Loucy (cell line): ENCODE measurements at regions not wholly inside any gene's neighbourhood (a gene's known extent, or its start where the extent isn't known, plus 50 kb on each side); places are given as distances from the start of the nearest gene placed in this dataset.

Experiments
- H2AFZ ChIP-seq: fragments of 200-600 bp; sonication (generic); 2 replicates; pipeline ENCODE4 v1.6.0; 2016; ENCODE audit warnings: antibody characterized with exemption, mild to moderate bottlenecking, low read length, moderate library complexity
- H3F3A ChIP-seq: fragments of 200-600 bp; 2 replicates; pipeline ENCODE4 v1.6.0; 2016; ENCODE audit warnings: antibody characterized with exemption, low read depth, mild to moderate bottlenecking
- H3K27me3 ChIP-seq: fragments of 200-600 bp; sonication (generic); 2 replicates; pipeline ENCODE4 v1.6.1; 2014; ENCODE audit warnings: low read length, mild to moderate bottlenecking; ENCODE audit not compliant: insufficient read depth, poor library complexity, severe bottlenecking
- H3K36me3 ChIP-seq: fragments of 200-600 bp; sonication (generic); 2 replicates; pipeline ENCODE4 v1.6.1; 2016; ENCODE audit warnings: low read length; ENCODE audit not compliant: insufficient read depth
- H3K4me1 ChIP-seq: fragments of 200-600 bp; sonication (generic); 2 replicates; pipeline ENCODE4 v1.5.1; 2014; ENCODE audit warnings: low read length, mild to moderate bottlenecking; ENCODE audit not compliant: insufficient read depth, poor library complexity, severe bottlenecking
- H3K4me2 ChIP-seq: fragments of 200-600 bp; sonication (generic); 2 replicates; pipeline ENCODE4 v1.6.0; 2014; ENCODE audit warnings: antibody characterized with exemption, low read length, low read depth, mild to moderate bottlenecking; ENCODE audit not compliant: poor library complexity, severe bottlenecking
- H3K4me3 ChIP-seq: fragments of 200-600 bp; sonication (generic); 2 replicates; pipeline ENCODE4 v1.5.1; 2014; ENCODE audit warnings: low read length, mild to moderate bottlenecking, mixed read lengths; ENCODE audit not compliant: poor library complexity, severe bottlenecking
- H3K79me2 ChIP-seq: fragments of 200-600 bp; sonication (generic); 2 replicates; pipeline ENCODE4 v1.6.1; 2014; ENCODE audit warnings: low read length; ENCODE audit not compliant: insufficient read depth
- H3K9ac ChIP-seq: fragments of 200-600 bp; sonication (generic); 2 replicates; pipeline ENCODE4 v1.6.0; 2014; ENCODE audit warnings: mild to moderate bottlenecking, low read depth, low read length, moderate library complexity; ENCODE audit not compliant: poor library complexity, severe bottlenecking
- H3K9me2 ChIP-seq: fragments of 200-600 bp; sonication (generic); replicated peaks from 2 replicates; pipeline ENCODE4 v1.6.1; 2016; ENCODE audit warnings: low read depth, low read length, mixed read lengths
- H3K9me3 ChIP-seq: fragments of 200-600 bp; sonication (generic); 2 replicates; pipeline ENCODE4 v1.6.1; 2014; ENCODE audit warnings: mild to moderate bottlenecking, antibody characterized with exemption, low read length, low read depth; ENCODE audit not compliant: insufficient read depth
- H4K20me1 ChIP-seq: fragments of 200-600 bp; sonication (generic); 2 replicates; pipeline ENCODE4 v1.6.0; 2014; ENCODE audit warnings: antibody characterized with exemption, low read length, mild to moderate bottlenecking; ENCODE audit not compliant: insufficient read depth, poor library complexity, severe bottlenecking
- EZH2phosphoT487 ChIP-seq: fragments of 200-600 bp; IDR thresholded peaks from 2 replicates; pipeline ENCODE4 v1.6.1; 2018; ENCODE audit warnings: antibody characterized with exemption, mild to moderate bottlenecking, moderate library complexity, borderline replicate concordance
- TF ChIP-seq, protein P1 (sequence below): fragments of 200-600 bp; sonication (generic); conservative IDR thresholded peaks from 2 replicates; pipeline ENCODE4 v1.5.1; 2014; ENCODE audit warnings: mild to moderate bottlenecking, antibody characterized with exemption, low read length

DNA sequence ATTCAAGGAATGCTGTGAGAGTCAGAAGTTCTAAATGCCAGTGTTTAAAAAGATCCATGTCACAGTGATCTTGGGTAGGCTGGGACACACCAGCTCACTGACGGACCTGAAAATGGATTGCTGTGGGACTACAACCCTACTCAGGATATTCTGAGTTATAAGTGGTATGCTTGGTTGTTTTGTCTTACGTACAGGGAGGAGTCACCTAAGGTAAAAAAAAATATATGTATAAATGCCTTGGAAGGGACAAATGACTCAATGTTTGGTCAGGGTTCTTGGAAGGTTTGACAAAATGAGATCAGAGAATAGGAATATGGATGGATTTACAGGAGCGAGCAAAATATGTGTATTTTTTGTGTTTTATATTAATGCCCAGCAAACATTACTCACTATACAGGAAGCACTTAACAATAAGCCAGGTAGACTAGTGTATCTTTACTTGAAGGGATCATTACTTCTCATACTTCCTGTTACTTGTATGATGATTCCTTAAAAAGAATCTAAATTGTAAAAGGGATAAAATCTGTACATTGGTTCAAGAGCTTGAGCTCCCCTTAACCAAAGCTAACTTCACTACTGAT, 767.3 kb downstream of the GBE1 start:
- Histone ChIP-seq H3K4me2 (no peak overlapping the region), H3K4me3 (no peak overlapping the region), H3K9me2 (no peaks in the 10 kb centered on the region), H3K9ac (no peak overlapping the region), H2AFZ (no peak overlapping the region), H3F3A (no peaks in the 10 kb centered on the region), H3K27me3 (no peaks in the 10 kb centered on the region), H4K20me1 (no peaks in the 10 kb centered on the region), H3K9me3 (no peaks in the 10 kb centered on the region), H3K4me1 (no peaks in the 10 kb centered on the region), H3K79me2 (no peaks in the 10 kb centered on the region), H3K36me3 (no peaks in the 10 kb centered on the region)
- TF ChIP-seq, protein P1, sequence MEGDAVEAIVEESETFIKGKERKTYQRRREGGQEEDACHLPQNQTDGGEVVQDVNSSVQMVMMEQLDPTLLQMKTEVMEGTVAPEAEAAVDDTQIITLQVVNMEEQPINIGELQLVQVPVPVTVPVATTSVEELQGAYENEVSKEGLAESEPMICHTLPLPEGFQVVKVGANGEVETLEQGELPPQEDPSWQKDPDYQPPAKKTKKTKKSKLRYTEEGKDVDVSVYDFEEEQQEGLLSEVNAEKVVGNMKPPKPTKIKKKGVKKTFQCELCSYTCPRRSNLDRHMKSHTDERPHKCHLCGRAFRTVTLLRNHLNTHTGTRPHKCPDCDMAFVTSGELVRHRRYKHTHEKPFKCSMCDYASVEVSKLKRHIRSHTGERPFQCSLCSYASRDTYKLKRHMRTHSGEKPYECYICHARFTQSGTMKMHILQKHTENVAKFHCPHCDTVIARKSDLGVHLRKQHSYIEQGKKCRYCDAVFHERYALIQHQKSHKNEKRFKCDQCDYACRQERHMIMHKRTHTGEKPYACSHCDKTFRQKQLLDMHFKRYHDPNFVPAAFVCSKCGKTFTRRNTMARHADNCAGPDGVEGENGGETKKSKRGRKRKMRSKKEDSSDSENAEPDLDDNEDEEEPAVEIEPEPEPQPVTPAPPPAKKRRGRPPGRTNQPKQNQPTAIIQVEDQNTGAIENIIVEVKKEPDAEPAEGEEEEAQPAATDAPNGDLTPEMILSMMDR, result no peak
- TF ChIP-seq EZH2phosphoT487, result no peak

DNA sequence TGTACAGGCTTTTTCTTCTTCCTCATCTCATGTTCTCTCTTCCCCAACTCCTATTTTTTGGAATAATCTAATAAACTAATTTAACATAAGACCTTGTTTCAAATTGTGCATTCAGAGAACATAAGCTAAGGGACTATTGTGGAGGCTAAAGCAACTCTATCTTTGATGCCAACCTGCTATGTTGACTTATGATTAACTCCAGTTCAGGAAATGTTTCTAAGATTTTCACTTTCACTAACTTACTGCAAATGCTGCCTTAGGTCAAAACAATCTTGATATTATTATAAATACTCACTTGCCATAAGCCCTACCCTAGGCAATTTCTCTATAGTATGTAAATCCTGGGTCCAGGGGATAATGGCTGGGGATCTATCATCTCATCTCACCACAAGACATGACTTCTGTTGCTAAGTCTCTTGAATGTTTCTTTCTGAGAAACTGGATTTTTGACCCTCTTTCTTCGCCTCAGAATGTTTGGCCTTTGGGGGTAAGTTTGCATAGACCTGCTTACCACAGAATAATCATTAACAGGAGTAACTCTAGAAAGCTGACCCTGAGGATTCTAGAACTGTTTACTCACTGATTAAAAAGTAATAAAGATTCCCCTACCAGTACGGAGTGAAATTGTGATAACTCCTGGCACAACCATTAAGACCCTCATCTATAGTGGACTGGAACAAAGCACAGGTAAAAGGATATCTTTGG, 768.1 kb downstream of the GBE1 start:
- no peaks in the 10 kb centered on the region for H3K4me1 ChIP-seq
- H4K20me1 ChIP-seq, result no peaks in the 10 kb centered on the region
- H3K36me3 ChIP-seq, result no peaks in the 10 kb centered on the region
- H3K4me2 ChIP-seq, result no peak overlapping the region
- no peaks in the 10 kb centered on the region for H3K79me2 ChIP-seq
- H2AFZ ChIP-seq, result no peak overlapping the region
- no peaks in the 10 kb centered on the region for H3K9me3 ChIP-seq
- H3K4me3 ChIP-seq, result no peak overlapping the region
- TF ChIP-seq, protein P1, result no peak
- TF ChIP-seq EZH2phosphoT487, result no peak
- no peaks in the 10 kb centered on the region for H3K9me2 ChIP-seq
- H3F3A ChIP-seq, result no peaks in the 10 kb centered on the region
- no peaks in the 10 kb centered on the region for H3K27me3 ChIP-seq
- H3K9ac ChIP-seq, result no peak overlapping the region

DNA sequence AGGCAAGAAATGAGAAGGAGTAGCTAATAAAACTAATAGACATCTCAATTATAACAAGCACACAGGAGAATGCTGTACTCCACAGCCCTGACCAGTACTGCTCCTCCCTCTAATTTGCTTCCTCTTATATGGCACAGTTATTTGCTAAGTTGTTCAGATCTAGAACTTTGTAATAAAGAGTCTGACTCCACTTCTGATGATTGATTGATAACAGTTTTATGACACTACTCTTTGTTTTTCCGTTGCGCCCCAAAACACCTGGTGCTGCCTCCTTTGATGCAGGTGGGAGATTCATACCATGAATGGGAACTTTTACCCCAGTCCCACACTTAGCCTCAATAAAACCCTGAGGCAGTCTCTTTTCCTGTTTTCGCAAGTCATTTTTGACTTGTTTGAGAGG, 777.7 kb downstream of the GBE1 start:
- Histone ChIP-seq H2AFZ (no peak overlapping the region), H3F3A (no peaks in the 10 kb centered on the region), H3K27me3 (no peaks in the 10 kb centered on the region), H3K4me3 (no peak overlapping the region), H3K9me3 (no peaks in the 10 kb centered on the region), H3K4me1 (no peaks in the 10 kb centered on the region), H3K4me2 (no peak overlapping the region), H3K79me2 (no peaks in the 10 kb centered on the region), H4K20me1 (no peaks in the 10 kb centered on the region), H3K36me3 (no peaks in the 10 kb centered on the region), H3K9me2 (no peaks in the 10 kb centered on the region), H3K9ac (no peak overlapping the region)
- TF ChIP-seq, protein P1, result no peak
- TF ChIP-seq EZH2phosphoT487, result no peak
